Activated T-cell treated with anti-CD3 and anti-CD28 coated beads for 24 hours (primary cell): ENCODE measurements at regions not wholly inside any gene's neighbourhood (a gene's known extent, or its start where the extent isn't known, plus 50 kb on each side); places are given as distances from the start of the nearest gene placed in this dataset.

Source experiments
- DNase-seq: peaks from one replicate; pipeline ENCODE4 v3.0.0-alpha.2; 2020; ENCODE audit warnings: low read depth

DNA sequence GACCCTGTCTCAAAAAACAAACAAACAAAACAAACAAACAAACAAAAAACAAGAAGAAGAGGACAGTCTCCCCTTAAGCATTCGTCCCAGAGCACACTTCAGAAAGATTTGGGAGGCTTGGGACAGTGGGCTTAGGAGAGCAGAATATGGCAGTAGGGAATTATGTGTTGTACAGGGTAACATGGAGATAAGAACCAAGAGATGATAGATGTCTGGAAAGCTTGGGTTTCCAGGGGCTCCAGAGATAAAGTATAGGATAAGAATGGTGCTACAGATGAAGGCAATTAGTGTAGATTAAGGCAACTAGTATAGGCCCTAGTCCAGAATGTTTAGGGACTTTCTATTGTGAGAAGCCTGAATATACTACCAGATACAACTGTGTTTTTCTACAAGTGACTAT lies 934.9 kb upstream of the AUTS2 start:
- DNase-seq: no peak

DNA sequence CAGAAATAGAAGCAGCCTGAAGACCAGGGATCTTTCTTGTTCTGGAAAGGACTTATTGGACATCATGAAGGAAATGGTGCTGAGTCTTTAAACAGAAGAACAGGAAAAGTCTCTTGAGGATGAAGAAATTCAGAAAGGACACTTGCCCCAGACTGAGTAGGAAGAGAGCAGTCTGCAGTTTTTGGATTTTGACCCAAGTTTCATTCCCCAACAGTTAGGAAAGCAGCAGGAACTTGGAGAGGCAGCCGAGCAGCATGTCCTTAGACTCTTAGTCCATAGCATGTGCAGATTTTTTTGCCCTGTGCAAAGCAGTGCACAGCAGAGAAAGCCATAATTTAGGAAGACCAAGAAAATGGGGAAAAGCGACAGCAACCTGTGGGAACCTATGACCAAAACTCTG lies 927.2 kb upstream of the AUTS2 start:
- no peak for DNase-seq

- DNase-seq: no peak
Observed at GRCh38 chr7:68671671-68672070, 926.6 kb upstream of the AUTS2 start.

DNA sequence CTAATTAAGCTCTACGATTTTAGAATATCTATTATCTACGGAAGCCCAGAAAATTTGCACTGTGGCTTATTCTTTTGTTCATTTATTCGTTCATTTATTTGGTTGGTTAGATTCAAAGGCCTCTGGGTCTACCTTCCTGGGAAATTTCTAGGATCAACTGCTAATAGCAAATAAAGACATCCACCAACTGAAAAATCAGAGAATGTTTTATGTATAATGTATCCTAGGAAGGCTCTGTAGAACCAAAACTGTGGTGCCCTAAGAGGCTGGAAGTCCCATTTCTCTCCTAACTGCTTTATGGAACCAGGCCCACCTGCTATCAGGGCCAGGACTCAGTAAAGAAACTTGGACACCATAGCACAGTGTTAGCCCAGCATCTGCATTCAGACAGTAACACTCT lies 923.4 kb upstream of the AUTS2 start:
- no peak for DNase-seq

DNA sequence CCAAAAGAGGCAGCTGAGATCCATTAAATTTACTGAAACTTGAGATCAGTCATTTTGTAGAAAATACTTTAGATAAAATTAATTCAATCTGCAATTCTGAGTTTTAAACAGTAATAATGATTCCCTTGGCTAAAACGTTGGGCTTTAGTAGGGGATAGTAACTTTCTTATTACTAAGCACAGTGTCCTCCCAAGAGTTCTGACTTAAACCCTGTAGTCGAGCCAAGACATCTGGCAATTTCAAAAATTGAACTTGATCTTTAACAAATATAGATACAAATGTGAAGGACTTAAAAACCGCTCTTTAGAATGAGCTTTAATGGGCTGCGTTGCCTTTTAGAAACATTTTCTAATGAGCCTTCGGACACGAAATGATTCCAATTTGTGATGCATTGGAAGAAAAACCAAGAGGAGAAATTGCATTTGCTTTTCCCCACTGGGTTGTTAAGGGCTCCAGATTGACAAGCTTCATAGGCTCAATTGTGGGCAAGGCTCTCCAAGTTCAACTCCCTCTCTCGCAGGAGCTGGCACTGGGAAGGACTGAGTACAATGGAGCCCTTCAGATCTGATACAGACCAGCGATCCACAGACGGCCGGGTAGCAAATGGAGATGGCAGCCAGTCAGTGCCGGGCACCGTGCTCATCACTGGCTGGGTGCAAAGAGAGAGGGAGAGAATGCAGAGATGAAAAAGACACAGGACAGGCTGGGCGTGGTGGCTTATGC lies 921.3 kb upstream of the AUTS2 start:
- no peak for DNase-seq

GRCh38 chr7:68678196-68678595 lies 920.1 kb upstream of the AUTS2 start:
- no peak for DNase-seq

DNA sequence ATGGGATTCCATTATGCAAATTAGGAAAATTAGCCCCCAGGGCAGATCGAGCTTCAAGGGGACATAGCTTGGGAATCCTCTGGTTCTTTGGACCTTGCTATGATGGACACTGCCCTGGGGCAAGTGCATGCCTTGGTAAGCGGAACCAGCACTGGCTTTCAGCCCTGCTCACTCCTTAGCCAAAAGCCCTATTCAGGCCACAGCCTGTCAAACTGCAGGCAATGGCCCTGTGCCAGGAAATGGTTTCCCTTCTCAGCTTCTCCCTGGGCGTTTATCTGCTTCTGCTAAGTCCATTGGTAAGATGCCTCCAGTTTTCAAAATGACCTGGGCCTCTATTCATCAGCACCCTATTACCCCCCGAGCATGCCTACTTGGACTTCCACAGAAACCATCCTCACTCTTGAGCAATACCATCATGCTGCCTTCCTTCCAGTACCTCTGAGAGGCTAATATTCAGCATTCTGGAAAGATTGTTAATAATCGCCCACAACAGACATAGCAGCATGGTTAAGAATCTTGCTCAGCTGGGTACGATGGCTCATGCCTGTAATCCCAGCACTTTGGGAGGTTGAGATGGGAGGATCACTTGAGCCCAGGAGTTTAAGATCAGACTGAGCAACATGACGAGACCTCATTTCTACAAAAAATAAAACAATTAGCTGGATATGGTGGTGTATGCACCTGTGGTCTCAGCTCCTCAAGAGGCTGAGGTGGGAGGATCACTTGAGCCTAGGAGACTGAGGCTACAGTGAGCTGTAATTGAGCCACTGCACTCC lies 918.6 kb upstream of the AUTS2 start:
- no peak for DNase-seq

- no peak for DNase-seq
Observed at GRCh38 chr7:68680235-68680872, 917.9 kb upstream of the AUTS2 start.

DNA sequence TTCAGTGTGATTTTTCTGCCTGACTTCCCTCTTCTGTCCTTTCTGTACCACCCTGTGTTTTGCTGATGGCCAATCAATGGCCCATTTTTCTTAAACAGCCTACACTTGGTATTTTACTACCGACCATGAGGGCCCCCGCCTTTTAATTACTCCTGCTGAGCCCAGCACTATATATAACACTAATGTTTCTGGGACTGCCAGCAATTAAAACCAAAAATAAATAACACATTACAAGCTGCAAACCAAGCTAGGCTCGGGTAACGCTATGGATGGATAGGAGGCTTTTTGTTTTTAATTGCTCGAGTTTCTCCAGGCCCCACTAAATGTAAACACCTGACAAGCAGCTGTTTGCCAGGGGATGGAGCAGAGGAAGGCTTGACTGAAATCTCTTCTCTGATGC lies 915.4 kb upstream of the AUTS2 start:
- DNase-seq: no peak

DNA sequence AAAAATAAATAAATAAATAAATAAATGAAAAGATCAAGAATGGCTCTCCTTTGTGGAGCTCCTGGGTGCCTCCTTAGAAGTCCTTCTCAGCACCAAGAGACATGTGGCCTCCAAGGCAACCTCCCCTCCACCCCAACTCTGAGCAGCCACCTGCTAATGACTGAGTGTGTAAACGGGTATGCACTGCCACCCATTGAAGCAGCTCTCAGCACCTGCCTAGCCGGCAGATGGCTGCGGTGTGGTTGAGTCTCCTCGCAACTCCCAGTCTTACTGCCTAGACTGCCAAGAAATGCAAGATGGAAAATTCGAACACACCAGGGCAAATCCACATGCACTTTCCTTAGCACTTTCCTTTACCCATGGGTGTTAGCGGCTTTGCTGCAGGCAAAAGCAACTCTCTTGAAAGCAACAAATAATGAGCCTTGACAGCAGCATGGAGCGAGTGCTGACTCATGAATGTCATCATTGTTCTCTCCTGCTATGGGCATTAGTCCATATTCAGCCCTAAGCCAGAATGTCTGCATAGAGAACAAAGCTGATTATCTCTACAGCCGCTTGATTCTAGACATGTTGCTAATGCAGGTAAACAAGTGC lies 913.9 kb upstream of the AUTS2 start:
- no peak for DNase-seq

DNA sequence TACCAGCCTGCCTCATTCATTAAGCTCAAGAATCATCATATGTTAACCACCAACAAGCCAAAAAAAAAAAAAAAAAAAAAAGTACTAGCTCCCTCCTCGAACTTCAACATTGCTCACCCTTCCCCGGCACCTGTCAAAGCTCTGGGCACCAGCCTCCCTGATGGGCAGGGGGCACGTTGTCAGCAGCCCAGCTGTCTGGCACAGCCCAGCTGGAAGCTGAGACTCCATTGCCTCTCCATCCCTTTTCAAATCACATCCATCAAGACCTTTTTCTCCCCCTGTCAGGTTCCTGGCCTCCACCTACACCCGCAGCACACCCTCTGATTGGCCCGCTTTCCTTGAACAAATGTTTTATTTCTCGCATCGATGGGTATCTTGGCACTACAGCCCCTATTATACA lies 913.3 kb upstream of the AUTS2 start:
- DNase-seq: no peak

DNA sequence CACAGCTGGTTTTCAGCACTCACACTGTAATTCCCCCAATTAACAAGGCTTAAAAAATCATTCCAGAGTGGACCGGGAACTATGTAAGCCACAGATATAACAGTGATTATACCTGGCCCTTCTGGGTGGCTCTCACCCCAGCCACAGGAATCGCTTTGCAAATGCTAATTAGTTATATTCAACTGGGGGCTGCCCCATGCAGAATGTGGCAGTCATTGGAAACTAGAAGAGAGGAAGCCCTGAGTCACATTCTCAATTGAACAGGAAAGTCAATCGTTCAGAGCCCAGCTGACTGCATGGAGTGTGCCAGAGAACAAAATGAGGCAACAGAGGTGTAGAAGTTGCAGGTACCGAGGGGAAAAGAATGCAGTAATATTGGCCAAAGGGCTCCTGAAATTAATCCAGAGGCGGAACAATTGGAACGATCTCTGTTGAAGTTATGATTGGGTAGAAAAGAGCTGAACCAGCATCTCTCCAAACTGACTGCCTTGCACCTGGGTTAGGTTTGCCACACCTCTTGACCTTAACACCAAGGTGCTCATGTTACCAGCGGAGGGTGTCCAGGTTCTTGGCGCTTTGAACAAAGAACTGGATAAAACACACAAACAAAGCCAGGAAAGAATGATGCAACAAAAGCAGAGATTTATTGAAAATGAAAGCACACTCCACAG lies 909.7 kb upstream of the AUTS2 start:
- no peak for DNase-seq

GRCh38 chr7:68689087-68689433 lies 909.2 kb upstream of the AUTS2 start:
- no peak for DNase-seq

- no peak for DNase-seq
Observed at GRCh38 chr7:68691261-68692216, 906.7 kb upstream of the AUTS2 start.

GRCh38 chr7:68692511-68692910 lies 905.8 kb upstream of the AUTS2 start:
- no peak for DNase-seq

- DNase-seq: no peak
Observed at GRCh38 chr7:68694656-68695055, 903.6 kb upstream of the AUTS2 start.

DNA sequence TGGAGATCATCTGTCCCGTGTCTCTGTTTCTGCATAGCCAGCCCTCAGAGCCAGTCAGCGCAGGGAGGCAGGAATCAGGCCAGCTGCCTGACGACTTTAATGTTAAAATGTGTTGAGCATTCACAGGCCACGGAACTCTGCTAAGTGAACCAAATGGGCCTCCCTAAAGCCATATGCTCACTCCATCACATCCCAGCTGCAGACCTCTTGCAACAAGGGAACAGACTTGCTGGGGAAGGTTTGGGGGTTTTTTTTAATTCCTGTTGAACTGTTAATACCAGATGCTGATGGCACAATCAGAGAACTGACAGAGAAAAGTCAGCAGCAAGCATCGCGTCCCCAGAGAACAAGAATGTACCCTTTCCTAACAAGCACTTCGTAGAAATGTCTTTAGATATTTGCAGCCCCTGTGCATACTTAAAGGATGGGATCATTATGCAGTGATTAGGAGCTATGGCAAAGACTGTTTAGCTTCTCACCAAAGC lies 900.4 kb upstream of the AUTS2 start:
- no peak for DNase-seq

- DNase-seq: no peak
Observed at GRCh38 chr7:68699090-68699711, 899.1 kb upstream of the AUTS2 start.

GRCh38 chr7:68700414-68700813 lies 897.9 kb upstream of the AUTS2 start:
- DNase-seq: no peak

DNA sequence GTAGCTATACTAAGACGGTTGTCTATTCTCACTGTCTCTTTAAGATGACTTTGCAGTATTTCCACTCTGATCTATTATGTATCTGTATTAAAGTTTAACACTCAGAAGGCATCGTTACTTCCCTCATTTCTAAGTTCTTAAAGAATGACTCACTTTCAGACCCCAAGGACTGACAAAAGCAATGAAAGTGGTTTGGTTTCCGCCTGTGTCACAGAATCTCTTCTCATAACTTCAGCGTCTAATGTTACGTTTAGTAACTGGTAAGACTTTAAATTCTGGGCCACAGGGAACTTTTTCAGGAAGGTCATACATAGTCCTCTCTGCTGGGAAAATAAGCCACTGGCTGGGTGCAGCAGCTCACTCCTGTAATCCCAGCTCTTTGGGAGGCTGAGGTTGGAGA lies 892.0 kb upstream of the AUTS2 start:
- no peak for DNase-seq

- DNase-seq: no peak
Observed at GRCh38 chr7:68707159-68707558, 891.1 kb upstream of the AUTS2 start.
